Nucleus accumbens (tissue), 56 donors: ENCODE measurements at regions not wholly inside any gene's neighbourhood (a gene's known extent, or its start where the extent isn't known, plus 50 kb on each side); places are given as distances from the start of the nearest gene placed in this dataset.

Experiments
- DNase-seq, 56 donors: peaks; one replicate each; lab custom pipeline; 2025; lab: John Stamatoyannopoulos, UW

- DNase-seq = no peak
Observed at GRCh38 chr17:79524213-79525187, 86.4 kb downstream of the RBFOX3 start.

GRCh38 chr17:79522414-79522813 is 88.4 kb downstream of the RBFOX3 start:
- DNase-seq = no peak

GRCh38 chr17:79521225-79521624 is 89.6 kb downstream of the RBFOX3 start:
- DNase-seq = no peak

- DNase-seq = no peak
Observed at GRCh38 chr17:79520167-79521165, 90.4 kb downstream of the RBFOX3 start.

GRCh38 chr17:79519601-79520000 is 91.2 kb downstream of the RBFOX3 start:
- DNase-seq = no peak

GRCh38 chr17:79518585-79519523 is 92.0 kb downstream of the RBFOX3 start:
- no peak for DNase-seq

- DNase-seq = no peak
Observed at GRCh38 chr17:79517827-79518584, 92.8 kb downstream of the RBFOX3 start.

GRCh38 chr17:79515646-79516571 is 94.9 kb downstream of the RBFOX3 start:
- DNase-seq = no peak

- DNase-seq = no peak
Observed at GRCh38 chr17:79515110-79515509, 95.7 kb downstream of the RBFOX3 start.

GRCh38 chr17:79513820-79514535 is 96.9 kb downstream of the RBFOX3 start:
- DNase-seq = peak in 1 of 56 donors; percentile 8

GRCh38 chr17:79513206-79513605 is 97.6 kb downstream of the RBFOX3 start:
- no peak for DNase-seq

GRCh38 chr17:79511471-79511870 is 99.4 kb downstream of the RBFOX3 start:
- no peak for DNase-seq

GRCh38 chr17:79510071-79510470 is 100.8 kb downstream of the RBFOX3 start:
- DNase-seq = no peak

GRCh38 chr17:79509490-79509889 is 101.4 kb downstream of the RBFOX3 start:
- DNase-seq = no peak

GRCh38 chr17:79509008-79509407 is 101.8 kb downstream of the RBFOX3 start:
- DNase-seq = no peak

GRCh38 chr17:79508291-79508716 is 102.5 kb downstream of the RBFOX3 start:
- peak in 4 of 56 donors; percentile 11 to 72 (median 38) for DNase-seq

- no peak for DNase-seq
Observed at GRCh38 chr17:79506955-79507354, 103.9 kb downstream of the RBFOX3 start.
